HG02970 (cell line): ENCODE measurements at regions not wholly inside any gene's neighbourhood (a gene's known extent, or its start where the extent isn't known, plus 50 kb on each side); places are given as distances from the start of the nearest gene placed in this dataset.

Experiments used
- ATAC-seq: cut with Tn5 transposase; IDR thresholded peaks from one replicate; pipeline ENCODE4 v1.9.1; 2021; ENCODE audit warnings: mild to moderate bottlenecking, moderate library complexity, moderate number of reproducible peaks; ENCODE audit not compliant: unreplicated experiment, low FRiP score

GRCh38 chr15:69979783-69980182 lies 117.9 kb downstream of the TLE3 start:
- ATAC-seq = peak; percentile 81

DNA sequence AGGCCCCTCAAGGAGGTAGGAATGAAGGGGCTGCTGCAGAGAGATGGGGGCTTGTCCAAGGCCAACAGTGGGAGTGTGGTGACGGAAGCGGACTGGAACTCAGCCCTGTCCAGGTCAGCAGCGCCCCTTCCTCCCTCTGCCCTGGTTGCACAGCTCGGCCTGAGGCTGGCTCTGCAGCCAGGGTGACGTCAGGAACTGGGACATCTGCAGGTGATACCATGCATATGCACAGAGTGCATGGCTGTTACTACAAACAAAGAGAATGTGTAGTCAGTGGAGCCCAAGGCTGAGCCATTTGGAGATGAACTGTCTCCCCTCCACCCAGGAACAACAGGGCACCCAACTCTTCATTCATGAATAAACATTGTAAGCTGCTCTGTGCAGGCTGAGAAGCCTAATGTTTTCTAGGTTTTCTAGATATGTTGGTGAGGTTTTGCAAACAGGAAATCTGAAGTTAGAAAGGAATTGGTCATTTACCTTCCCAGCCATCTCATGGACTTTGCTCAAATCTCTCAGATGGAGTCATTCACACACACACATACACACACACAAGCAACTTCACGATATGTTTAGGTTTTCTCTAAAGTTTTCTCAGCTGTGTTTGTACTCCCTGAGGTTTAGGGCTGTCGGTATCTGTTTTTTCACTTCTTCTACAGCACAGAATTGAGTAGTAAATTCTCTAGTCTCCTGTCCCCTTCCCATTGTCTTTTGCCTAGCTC lies 117.2 kb downstream of the TLE3 start:
- ATAC-seq = no peak

- no peak for ATAC-seq
Observed at GRCh38 chr15:69982037-69982436, 115.7 kb downstream of the TLE3 start.

- ATAC-seq = no peak
Observed at GRCh38 chr15:69983696-69984265, 113.9 kb downstream of the TLE3 start.

DNA sequence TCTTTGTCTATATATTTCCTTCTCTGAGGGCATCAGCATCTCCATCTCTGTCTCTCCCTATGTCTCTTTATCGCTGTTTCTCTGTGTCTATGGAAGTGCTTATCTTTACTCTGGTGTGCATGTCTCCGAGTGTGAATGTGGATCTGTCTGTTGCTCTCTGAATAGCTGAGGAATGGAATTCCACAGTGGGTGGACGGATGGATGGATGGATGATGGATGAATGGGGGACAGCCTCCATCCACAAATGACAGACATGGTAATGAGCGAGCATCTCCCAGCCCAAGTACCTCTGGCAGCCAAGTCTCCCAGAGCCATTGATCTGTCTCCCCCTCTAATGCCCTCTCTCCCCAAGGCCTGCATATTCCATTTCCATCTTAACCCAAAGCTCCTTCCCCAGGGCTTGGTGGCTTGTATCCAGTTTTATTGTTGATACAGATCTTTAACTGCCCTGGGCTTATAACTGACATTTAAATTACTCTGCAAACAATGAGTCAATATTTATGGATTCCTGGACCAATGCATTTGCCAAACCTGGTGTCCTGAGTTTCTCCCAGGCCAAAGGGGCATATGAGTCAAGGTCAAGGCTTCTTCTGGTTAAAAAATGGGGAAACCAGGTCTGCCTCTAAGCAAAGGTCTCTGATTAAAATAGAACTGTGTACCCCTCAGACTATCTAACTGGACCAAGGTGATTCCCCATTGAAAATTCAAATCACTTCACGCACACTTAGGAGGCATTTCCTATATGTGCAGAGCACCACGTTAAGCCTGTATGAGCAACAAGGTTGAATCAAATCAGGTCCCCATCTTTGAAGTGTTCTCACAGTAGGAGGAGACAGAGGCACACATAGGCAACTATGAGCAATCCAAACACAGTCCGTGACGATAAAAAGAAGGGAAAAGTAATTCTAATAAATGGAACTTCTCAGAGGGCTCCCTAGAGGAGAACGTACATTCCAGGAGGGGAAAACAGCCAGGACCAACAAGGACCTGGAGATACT lies 109.9 kb downstream of the TLE3 start:
- no peak for ATAC-seq

- ATAC-seq = no peak
Observed at GRCh38 chr15:69988541-69989225, 109.0 kb downstream of the TLE3 start.

GRCh38 chr15:69990566-69991421 lies 106.9 kb downstream of the TLE3 start:
- ATAC-seq = no peak

- ATAC-seq = no peak
Observed at GRCh38 chr15:69991551-69991980, 106.2 kb downstream of the TLE3 start.

DNA sequence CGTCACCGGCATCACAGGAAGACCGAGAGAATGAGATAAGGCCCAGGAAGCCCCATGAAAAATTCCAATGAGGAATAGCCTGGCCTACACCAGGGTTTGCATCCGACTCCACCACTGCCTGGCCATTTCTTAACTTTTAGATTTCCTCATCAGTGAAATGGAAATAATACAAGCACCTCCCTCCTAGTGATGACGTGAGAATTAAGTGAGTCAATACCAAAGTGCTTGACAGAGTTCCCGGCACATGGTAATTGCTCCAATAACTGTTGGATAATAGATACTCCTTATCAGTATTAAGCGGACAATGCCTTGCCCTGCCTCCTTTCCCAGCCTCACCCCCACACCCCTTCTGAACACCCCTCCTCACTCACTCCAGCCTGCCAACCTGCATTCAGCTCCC lies 105.4 kb downstream of the TLE3 start:
- no peak for ATAC-seq

DNA sequence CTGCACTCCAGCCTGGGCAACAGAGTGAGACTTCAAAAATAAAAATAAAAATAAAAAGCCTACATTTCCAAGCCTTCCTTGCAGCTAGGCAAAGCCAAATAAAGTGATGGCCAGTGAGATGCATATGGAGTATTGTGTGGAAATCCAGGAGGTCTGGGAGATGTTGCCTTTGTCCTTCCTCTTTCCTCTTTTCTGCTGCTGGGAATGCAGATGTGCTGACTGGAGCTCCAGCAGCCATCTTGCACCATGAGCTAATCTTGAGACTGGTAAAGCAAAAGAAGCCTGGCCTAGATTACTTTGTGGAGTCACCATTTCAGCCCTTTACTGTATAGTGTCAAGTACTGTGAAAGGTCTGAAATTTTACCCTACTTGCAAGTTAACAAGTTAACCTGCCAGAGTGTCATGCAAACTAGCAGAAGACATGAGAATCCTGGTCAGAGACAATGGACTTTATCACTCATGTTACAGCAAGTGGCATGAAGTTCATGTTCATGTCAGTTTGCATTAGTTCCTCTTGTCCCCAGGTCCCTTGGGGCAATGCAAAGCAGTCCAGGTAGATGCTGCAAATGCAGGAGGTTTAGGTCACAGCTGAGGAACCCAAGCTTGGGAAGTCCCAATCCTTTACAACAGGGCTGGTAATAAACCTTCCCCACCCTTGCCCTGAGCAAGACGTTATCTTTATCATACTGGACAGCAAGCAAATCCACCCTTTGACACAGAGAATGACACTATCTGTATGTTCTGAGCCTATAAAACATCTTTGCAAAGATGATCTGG lies 103.1 kb downstream of the TLE3 start:
- no peak for ATAC-seq

DNA sequence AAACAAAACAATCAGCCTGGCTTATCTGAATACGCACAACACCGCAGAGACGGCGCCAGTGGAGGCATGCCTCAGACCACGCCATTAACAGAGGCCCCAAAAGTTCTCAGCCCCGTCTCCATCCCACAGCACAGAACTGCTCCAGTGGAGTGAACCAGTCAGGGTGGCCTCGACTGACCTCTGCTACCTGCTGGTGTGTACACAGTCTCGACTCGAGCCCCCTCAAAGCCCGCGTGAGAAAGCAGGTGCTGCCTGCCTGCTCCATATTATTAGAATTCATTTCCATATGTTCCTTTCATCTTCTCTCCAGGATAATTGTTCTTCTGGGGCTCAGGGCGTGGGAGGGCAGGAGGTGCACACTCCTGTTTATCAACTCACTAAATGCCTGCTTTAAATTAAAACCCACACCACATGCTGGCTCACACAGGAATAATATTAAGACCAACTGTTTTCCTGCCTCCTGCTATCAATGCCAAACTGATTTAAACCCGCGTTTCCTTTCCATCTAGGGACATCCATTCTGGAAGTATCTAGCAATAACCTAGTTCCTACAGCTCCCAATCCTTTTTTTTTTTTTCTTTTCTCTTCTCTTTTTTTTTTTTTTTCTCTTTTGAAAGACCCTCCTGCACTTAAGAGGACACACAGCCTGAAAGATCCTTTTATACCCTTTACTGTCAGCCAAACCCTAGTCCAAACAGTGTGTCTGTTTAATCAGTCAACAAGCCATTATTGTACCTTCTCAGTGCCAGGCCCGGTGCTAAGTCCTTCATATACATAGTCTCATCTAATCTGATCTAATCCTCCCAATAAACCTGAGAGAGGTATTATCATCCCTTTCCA lies 101.2 kb downstream of the TLE3 start:
- no peak for ATAC-seq

GRCh38 chr15:69997161-69997485 lies 100.6 kb downstream of the TLE3 start:
- no peak for ATAC-seq
